ENCODE measurements at regions not wholly inside any gene's neighbourhood (a gene's known extent, or its start where the extent isn't known, plus 50 kb on each side); places are given as distances from the start of the nearest gene placed in this dataset.

- ChIA-PET CTCF (no interaction called here), POLR2A (no interaction called here)
- no peaks in the 10 kb centered on the region for H3K36me3 ChIP-seq (ENCODE audit: insufficient read depth, low read length)
- intact Hi-C loops (cut with DNase I, micrococcal nuclease): no loop called here
- Mint-ChIP-seq H3K4me3 (no peak overlapping the region), H3K27ac (no peak overlapping the region), H3K27me3 (no peaks in the 10 kb centered on the region), H3K9me3 (no peaks in the 10 kb centered on the region), H3K4me1 (ENCODE audit: low read depth) (no peaks in the 10 kb centered on the region), H3K36me3 (ENCODE audit: low read depth) (no peaks in the 10 kb centered on the region)
- H3K4me3 ChIP-seq (ENCODE audit: low read length): no peak overlapping the region
- no peak for DNase-seq
- H3K27me3 ChIP-seq (ENCODE audit: control insufficient read depth in 1 of 2, insufficient read depth in 2 of 2, low read length in 2 of 2): no peaks in the 10 kb centered on the region
- H3K27ac ChIP-seq (ENCODE audit: low read depth in 1 of 2, low read length in 2 of 2): no peak overlapping the region
- no peak for ATAC-seq (ENCODE audit: poor library complexity)
- no peak for TF ChIP-seq CTCF (IDR thresholded peaks at IDR 0.05)
- H3K4me1 ChIP-seq (ENCODE audit: insufficient read depth, low read length): no peaks in the 10 kb centered on the region
- H3K9me3 ChIP-seq (ENCODE audit: control insufficient read depth in 1 of 2, insufficient read depth in 1 of 2, low read length in 2 of 2): peaks cover 0 to 8% of the 10 kb centered on the region in 2 experiments
These were observed 196.8 kb upstream of the POT1 start for GRCh38 chr7:125126376-125126775.

GRCh38 chr7:125125315-125125714 is 195.7 kb upstream of the POT1 start:
- no peak for TF ChIP-seq CTCF (IDR thresholded peaks at IDR 0.05)
- H3K9me3 ChIP-seq (ENCODE audit: control insufficient read depth in 1 of 2, insufficient read depth in 1 of 2, low read length in 2 of 2): peaks cover 0 to 8% of the 10 kb centered on the region in 2 experiments
- H3K36me3 ChIP-seq (ENCODE audit: insufficient read depth, low read length): no peaks in the 10 kb centered on the region
- POLR2A ChIA-PET: no interaction called here
- no peak for DNase-seq
- H3K27ac Mint-ChIP-seq: no peak overlapping the region
- H3K4me1 Mint-ChIP-seq (ENCODE audit: low read depth): no peaks in the 10 kb centered on the region
- CTCF ChIA-PET: no interaction called here
- ATAC-seq (ENCODE audit: poor library complexity): no peak
- no peaks in the 10 kb centered on the region for H3K27me3 ChIP-seq (ENCODE audit: control insufficient read depth in 1 of 2, insufficient read depth in 2 of 2, low read length in 2 of 2)
- intact Hi-C loops (cut with DNase I, micrococcal nuclease): no loop called here
- no peaks in the 10 kb centered on the region for H3K4me1 ChIP-seq (ENCODE audit: insufficient read depth, low read length)
- no peaks in the 10 kb centered on the region for H3K9me3 Mint-ChIP-seq
- no peak overlapping the region for H3K4me3 Mint-ChIP-seq
- no peaks in the 10 kb centered on the region for H3K27me3 Mint-ChIP-seq
- H3K4me3 ChIP-seq (ENCODE audit: low read length): no peak overlapping the region
- no peak overlapping the region for H3K27ac ChIP-seq (ENCODE audit: low read depth in 1 of 2, low read length in 2 of 2)
- H3K36me3 Mint-ChIP-seq (ENCODE audit: low read depth): no peaks in the 10 kb centered on the region

- TF ChIP-seq CTCF (IDR thresholded peaks at IDR 0.05): no peak
- Mint-ChIP-seq H3K27ac (no peak overlapping the region), H3K4me3 (no peak overlapping the region), H3K27me3 (no peaks in the 10 kb centered on the region), H3K9me3 (no peaks in the 10 kb centered on the region), H3K4me1 (ENCODE audit: low read depth) (no peaks in the 10 kb centered on the region), H3K36me3 (ENCODE audit: low read depth) (no peaks in the 10 kb centered on the region)
- Histone ChIP-seq H3K27ac (ENCODE audit: low read depth in 1 of 2, low read length in 2 of 2) (no peak overlapping the region), H3K36me3 (ENCODE audit: insufficient read depth, low read length) (no peaks in the 10 kb centered on the region), H3K4me1 (ENCODE audit: insufficient read depth, low read length) (no peaks in the 10 kb centered on the region), H3K27me3 (ENCODE audit: control insufficient read depth in 1 of 2, insufficient read depth in 2 of 2, low read length in 2 of 2) (no peaks in the 10 kb centered on the region), H3K9me3 (ENCODE audit: control insufficient read depth in 1 of 2, insufficient read depth in 1 of 2, low read length in 2 of 2) (peaks cover 0 to 8% of the 10 kb centered on the region in 2 experiments), H3K4me3 (ENCODE audit: low read length) (no peak overlapping the region)
- no peak for ATAC-seq (ENCODE audit: poor library complexity)
- DNase-seq: no peak
- ChIA-PET CTCF (no interaction called here), POLR2A (no interaction called here)
- intact Hi-C loops (cut with DNase I, micrococcal nuclease): no loop called here
These were observed 192.5 kb upstream of the POT1 start for GRCh38 chr7:125122173-125122572.

Data from CD4-positive, alpha-beta T cell (primary cell).